HFF-Myc (cell line): ENCODE measurements at regions not wholly inside any gene's neighbourhood (a gene's known extent, or its start where the extent isn't known, plus 50 kb on each side); places are given as distances from the start of the nearest gene placed in this dataset.

Source experiments
- DNase-seq: peaks from one replicate; pipeline ENCODE4 v3.0.0-alpha.2; 2011; ENCODE audit warnings: low read depth; ENCODE audit errors: extremely low read depth
- H3K4me3 ChIP-seq: replicated peaks from 2 replicates; pipeline ENCODE4 v1.5.1; 2011; ENCODE audit warnings: low read depth, mild to moderate bottlenecking, control low read depth, low read length
- CTCF ChIP-seq: IDR thresholded peaks from 2 replicates; pipeline ENCODE4 v1.5.1; 2012; ENCODE audit warnings: mild to moderate bottlenecking, low read depth, low read length, control low read depth; ENCODE audit errors: missing control alignments

- no peak for DNase-seq
- no peak overlapping the region for H3K4me3 ChIP-seq
Observed at GRCh38 chr2:190791976-190792575, 88.5 kb upstream of the GLS start.

GRCh38 chr2:190792956-190793888 lies 87.4 kb upstream of the GLS start:
- TF ChIP-seq CTCF, result no peak
- DNase-seq, result no peak
- no peak overlapping the region for H3K4me3 ChIP-seq

More at GRCh38 chr2:190791976-190792575, 88.5 kb upstream of the GLS start:
- TF ChIP-seq CTCF, result no peak

GRCh38 chr2:190794377-190794776 lies 86.2 kb upstream of the GLS start:
- no peak for DNase-seq
- H3K4me3 ChIP-seq, result no peak overlapping the region
- no peak for TF ChIP-seq CTCF

- TF ChIP-seq CTCF, result no peak
- no peak overlapping the region for H3K4me3 ChIP-seq
- no peak for DNase-seq
Observed at GRCh38 chr2:190794790-190795189, 85.8 kb upstream of the GLS start.

GRCh38 chr2:190795686-190796085 lies 84.9 kb upstream of the GLS start:
- DNase-seq, result no peak
- no peak overlapping the region for H3K4me3 ChIP-seq
- no peak for TF ChIP-seq CTCF

- TF ChIP-seq CTCF, result no peak
- H3K4me3 ChIP-seq, result no peak overlapping the region
- no peak for DNase-seq
Observed at GRCh38 chr2:190799999-190800398, 80.6 kb upstream of the GLS start.

- TF ChIP-seq CTCF, result no peak
- no peak overlapping the region for H3K4me3 ChIP-seq
- no peak for DNase-seq
Observed at GRCh38 chr2:190800528-190800927, 80.1 kb upstream of the GLS start.
